T-helper 1 cell treated with Interleukin-12 subunit alpha and Interleukin-12 subunit beta and Interleukin-4 antibody, amounts not matched to agents 30 μg/mL and 1 μg/mL, for 36 hours (primary cell): ENCODE measurements at regions not wholly inside any gene's neighbourhood (a gene's known extent, or its start where the extent isn't known, plus 50 kb on each side); places are given as distances from the start of the nearest gene placed in this dataset.
A peak's percentile ranks its signal among the peaks of the same experiment; 100 is the strongest.

ENCODE experiments used
- H3K27ac Mint-ChIP-seq: one replicate; pipeline ENCODE4 v1.8.0; 2021; ENCODE audit warnings: mild to moderate bottlenecking, mixed read lengths
- H3K27me3 Mint-ChIP-seq: one replicate; pipeline ENCODE4 v1.8.0; 2021; ENCODE audit warnings: low read depth, mixed read lengths
- H3K36me3 Mint-ChIP-seq: one replicate; pipeline ENCODE4 v1.8.0; 2021; ENCODE audit warnings: low read depth, mixed read lengths
- H3K4me1 Mint-ChIP-seq: one replicate; pipeline ENCODE4 v1.8.0; 2021; ENCODE audit warnings: low read depth, mixed read lengths
- H3K4me3 Mint-ChIP-seq: one replicate; pipeline ENCODE4 v1.8.0; 2021; ENCODE audit warnings: mild to moderate bottlenecking, moderate library complexity, mixed read lengths
- H3K9me3 Mint-ChIP-seq: one replicate; pipeline ENCODE4 v1.8.0; 2021; ENCODE audit warnings: mixed read lengths

- no peaks in the 10 kb centered on the region for H3K4me1 Mint-ChIP-seq
- H3K27me3 Mint-ChIP-seq: peaks cover 28% of the 10 kb centered on the region
- no peak overlapping the region for H3K27ac Mint-ChIP-seq
- H3K36me3 Mint-ChIP-seq: peaks cover 2% of the 10 kb centered on the region
- H3K9me3 Mint-ChIP-seq: no peaks in the 10 kb centered on the region
- no peak overlapping the region for H3K4me3 Mint-ChIP-seq
Measured at GRCh38 chrX:120021927-120022326, 55.6 kb downstream of the RHOXF2B start.

DNA sequence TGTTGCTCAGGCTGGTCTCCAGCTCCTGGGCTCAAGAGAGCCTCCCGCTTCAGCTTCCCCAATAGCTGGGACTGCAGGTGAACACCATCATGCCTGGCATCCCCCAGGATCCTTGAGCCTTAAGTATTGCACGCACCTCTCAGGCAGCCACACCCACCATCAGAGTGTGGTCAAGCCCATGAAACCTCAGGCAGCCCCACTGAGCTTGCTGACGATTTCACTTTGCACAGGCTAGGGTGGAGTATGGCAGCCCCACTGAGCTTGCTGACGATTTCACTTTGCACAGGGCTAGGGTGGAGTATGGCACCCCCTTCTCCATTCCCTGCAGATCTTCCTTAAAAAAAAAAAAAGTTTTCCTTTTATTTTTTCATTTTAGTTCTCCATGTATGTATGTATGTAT is 57.2 kb downstream of the RHOXF2B start:
- H3K9me3 Mint-ChIP-seq: no peaks in the 10 kb centered on the region
- no peak overlapping the region for H3K27ac Mint-ChIP-seq
- peaks cover 2% of the 10 kb centered on the region for H3K36me3 Mint-ChIP-seq
- peaks cover 40% of the 10 kb centered on the region for H3K27me3 Mint-ChIP-seq
- H3K4me3 Mint-ChIP-seq: no peak overlapping the region
- peaks cover 2% of the 10 kb centered on the region for H3K4me1 Mint-ChIP-seq

- Mint-ChIP-seq H3K4me1 (peaks cover 7% of the 10 kb centered on the region), H3K4me3 (peak overlapping the region; percentile 50), H3K9me3 (no peaks in the 10 kb centered on the region), H3K36me3 (peaks cover 2% of the 10 kb centered on the region), H3K27ac (no peak overlapping the region), H3K27me3 (peaks cover 62% of the 10 kb centered on the region)
Measured at GRCh38 chrX:120016068-120016441, 61.4 kb downstream of the RHOXF2B start.

DNA sequence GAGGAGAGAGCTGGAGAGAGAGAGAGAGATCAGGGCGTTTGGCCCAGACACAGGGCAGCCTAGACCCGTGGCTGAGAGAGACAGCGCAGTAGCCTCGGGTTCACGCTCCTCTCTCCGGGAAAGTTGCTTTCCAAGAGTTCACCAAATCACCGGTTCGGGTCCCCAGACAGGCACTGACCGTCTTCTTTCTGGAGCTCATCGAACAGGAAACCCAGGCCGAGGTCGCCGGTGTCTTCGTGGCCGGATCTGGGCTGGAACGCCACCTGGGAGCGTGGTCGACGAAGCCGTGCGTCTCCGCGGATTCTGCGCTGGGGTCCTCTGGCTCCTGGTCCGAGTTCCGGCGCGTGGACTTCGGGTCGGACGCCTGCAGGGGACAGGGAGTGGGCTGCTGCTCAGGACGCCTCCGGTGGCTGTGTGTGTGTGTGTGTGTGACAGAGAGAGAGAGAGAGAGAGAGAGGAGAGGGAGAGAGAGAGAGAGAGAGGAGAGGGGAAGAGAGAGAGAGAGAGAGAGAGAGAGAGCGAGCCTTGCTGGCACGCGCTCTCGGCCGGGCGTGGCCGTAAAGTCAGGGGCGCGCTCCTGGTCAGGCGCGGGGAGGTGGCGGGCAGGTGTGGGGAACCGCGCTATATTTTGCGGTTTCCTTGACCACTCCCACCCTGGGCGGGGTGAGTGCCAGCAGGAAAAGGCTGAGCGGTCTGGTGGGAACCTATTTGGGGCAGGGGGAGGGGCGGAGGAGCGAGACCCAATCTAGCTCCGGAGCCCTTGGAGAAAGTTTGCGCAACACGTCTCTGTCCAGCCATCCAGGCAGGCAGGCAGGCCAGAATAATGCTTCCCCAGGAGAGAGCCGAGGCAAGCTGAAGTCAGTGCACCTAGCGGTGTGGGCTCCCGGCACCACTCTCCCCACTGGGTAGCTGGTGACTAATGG is 62.1 kb downstream of the RHOXF2B start:
- peak overlapping the region; percentile 59 for H3K27ac Mint-ChIP-seq
- peaks cover 66% of the 10 kb centered on the region for H3K27me3 Mint-ChIP-seq

GRCh38 chrX:120014354-120015130 is 62.9 kb downstream of the RHOXF2B start:
- Mint-ChIP-seq H3K27ac (no peak overlapping the region), H3K36me3 (peaks cover 2% of the 10 kb centered on the region), H3K27me3 (peaks cover 75% of the 10 kb centered on the region), H3K9me3 (no peaks in the 10 kb centered on the region), H3K4me3 (no peak overlapping the region), H3K4me1 (peaks cover 7% of the 10 kb centered on the region)

More for the DNA sequence above, 62.1 kb downstream of the RHOXF2B start:
- peak overlapping the region; percentile 50 for H3K4me3 Mint-ChIP-seq
- H3K4me1 Mint-ChIP-seq: peaks cover 7% of the 10 kb centered on the region
- H3K9me3 Mint-ChIP-seq: no peaks in the 10 kb centered on the region
- H3K36me3 Mint-ChIP-seq: peaks cover 2% of the 10 kb centered on the region

GRCh38 chrX:120001787-120002186 is 58.2 kb upstream of the NKAP start:
- peaks cover 48% of the 10 kb centered on the region for H3K27me3 Mint-ChIP-seq
- H3K27ac Mint-ChIP-seq: no peak overlapping the region
- H3K4me3 Mint-ChIP-seq: no peak overlapping the region
- peaks cover 1% of the 10 kb centered on the region for H3K4me1 Mint-ChIP-seq
- H3K36me3 Mint-ChIP-seq: no peaks in the 10 kb centered on the region
- no peaks in the 10 kb centered on the region for H3K9me3 Mint-ChIP-seq

DNA sequence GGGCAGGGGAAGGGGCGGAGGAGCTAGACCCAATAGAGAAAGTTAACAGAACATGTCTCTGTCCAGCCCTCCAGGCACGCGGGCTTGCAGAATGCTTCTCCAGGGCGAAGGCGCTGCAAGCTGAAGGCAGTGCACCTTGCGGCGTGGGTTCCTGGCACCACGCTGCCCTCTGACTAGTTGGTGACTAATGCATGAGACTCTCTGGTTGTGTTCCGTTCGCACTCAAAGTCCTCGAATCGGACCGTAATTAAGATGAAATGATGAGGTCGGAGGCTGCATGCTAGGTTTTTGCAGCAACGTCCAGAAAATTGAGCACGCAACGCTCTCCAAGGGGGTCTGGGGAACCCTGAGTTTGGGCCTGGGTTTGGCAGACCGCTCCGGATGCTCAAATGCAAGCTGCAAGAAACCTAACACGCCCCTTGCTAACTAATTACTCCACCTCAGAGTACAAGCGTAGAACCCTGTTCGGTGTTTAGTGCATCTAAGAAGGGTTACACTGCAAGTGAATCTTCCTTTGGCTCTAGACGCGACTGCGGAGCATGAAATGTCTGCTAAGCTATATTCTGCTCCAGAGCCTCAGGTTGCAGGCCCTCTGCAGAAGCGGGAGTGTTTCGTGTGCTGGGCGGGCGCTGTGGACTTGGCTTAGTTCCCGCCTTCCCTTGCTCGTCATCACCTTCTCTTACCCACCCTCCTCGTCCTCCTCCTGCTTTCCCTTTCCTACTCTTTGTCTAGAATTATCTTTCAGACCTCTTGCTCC is 57.1 kb upstream of the NKAP start:
- no peaks in the 10 kb centered on the region for H3K36me3 Mint-ChIP-seq
- H3K4me1 Mint-ChIP-seq: peaks cover 1% of the 10 kb centered on the region
- H3K9me3 Mint-ChIP-seq: no peaks in the 10 kb centered on the region
- H3K27me3 Mint-ChIP-seq: peaks cover 59% of the 10 kb centered on the region
- H3K27ac Mint-ChIP-seq: no peak overlapping the region
- H3K4me3 Mint-ChIP-seq: no peak overlapping the region

- Mint-ChIP-seq H3K27me3 (peaks cover 74% of the 10 kb centered on the region), H3K4me3 (no peak overlapping the region), H3K4me1 (peaks cover 1% of the 10 kb centered on the region), H3K36me3 (no peaks in the 10 kb centered on the region), H3K27ac (no peak overlapping the region), H3K9me3 (no peaks in the 10 kb centered on the region)
Measured at GRCh38 chrX:119999087-119999634, 55.6 kb upstream of the NKAP start.

DNA sequence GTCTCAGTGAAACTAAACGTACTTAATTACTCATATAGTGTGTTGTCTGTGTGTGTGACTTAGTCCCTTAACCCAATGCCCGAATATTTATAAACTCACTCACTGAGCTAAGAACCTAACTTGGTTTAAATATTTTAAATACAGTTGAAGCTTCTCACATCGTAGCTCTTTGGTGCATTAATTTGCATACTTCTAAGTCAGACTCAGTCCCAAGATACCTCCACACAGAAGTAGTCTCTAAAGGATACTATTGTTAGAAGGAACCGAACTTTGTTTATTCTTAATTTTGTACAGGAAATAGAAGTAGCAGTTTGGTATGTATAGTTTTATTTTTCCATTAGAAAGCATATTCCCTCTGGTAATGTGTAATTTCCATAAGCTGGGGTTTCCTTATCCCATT is 54.0 kb upstream of the NKAP start:
- H3K27me3 Mint-ChIP-seq: peaks cover 87% of the 10 kb centered on the region
- no peaks in the 10 kb centered on the region for H3K36me3 Mint-ChIP-seq
- no peak overlapping the region for H3K27ac Mint-ChIP-seq
- H3K4me3 Mint-ChIP-seq: no peak overlapping the region
- no peaks in the 10 kb centered on the region for H3K9me3 Mint-ChIP-seq
- peaks cover 1% of the 10 kb centered on the region for H3K4me1 Mint-ChIP-seq

DNA sequence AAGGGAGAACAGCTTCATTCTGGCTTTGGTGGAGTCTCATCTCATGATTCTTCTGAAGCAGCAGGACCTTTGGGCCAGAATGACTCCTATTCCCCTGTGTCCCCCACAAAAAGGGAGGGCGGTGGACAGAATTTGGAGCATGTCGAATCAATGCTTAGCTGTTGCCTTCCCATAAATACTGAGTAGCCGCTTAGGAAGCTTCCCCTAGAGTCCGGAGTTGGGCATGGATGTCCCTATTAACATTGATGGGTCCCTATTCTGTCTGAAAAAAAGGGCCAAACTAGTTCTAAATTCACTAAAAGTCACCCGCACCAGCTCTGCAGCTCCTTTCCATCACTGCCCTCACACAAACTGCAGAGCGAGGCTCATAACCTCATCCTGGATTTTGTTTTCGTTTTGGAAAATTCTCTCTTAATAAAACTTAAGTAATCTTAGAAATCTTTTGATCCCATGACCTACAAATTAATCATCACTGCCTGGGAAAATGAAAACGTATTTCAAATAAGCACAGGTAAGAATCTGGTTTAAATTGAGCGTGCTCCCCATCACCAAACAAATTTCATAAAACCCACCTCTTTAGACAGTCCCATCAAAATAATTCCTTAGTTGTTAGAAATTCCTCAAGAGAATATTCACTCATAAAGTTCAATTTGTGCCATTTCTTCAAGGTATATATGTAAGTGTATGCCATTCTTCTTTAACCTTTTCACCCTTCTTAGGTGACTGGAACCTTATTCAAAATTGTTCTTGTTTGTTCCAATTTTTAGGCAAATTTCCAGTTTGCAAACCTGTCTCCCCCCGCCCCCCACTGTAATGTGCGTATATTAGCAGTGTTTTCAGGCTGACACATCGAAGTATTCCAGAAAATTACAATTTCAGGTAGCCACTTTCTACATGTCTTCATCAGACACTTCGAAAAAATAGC is 53.3 kb upstream of the NKAP start:
- no peaks in the 10 kb centered on the region for H3K9me3 Mint-ChIP-seq
- no peaks in the 10 kb centered on the region for H3K36me3 Mint-ChIP-seq
- no peak overlapping the region for H3K4me3 Mint-ChIP-seq
- peaks cover 1% of the 10 kb centered on the region for H3K4me1 Mint-ChIP-seq
- peaks cover 85% of the 10 kb centered on the region for H3K27me3 Mint-ChIP-seq
- H3K27ac Mint-ChIP-seq: no peak overlapping the region

DNA sequence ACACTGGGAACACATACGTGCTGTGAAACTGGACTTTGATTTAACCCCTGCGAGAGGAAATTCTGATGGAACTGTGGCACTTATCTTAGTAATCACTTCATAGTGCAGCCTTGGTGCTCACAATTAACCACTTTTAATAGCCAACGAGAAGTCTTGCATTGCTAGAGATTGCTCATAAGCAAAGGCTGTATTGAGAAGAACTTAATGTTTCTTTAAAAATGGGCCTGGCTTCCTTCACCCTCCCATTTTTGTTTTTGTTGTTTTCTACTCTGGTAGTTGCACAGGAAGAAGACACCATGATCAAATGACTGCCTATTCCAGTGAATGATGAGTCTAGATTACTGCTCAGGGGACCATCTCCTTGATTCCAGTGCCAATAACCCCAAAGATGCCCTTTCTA is 52.5 kb upstream of the NKAP start:
- Mint-ChIP-seq H3K4me3 (no peak overlapping the region), H3K4me1 (peaks cover under 1% of the 10 kb centered on the region), H3K36me3 (no peaks in the 10 kb centered on the region), H3K27me3 (peaks cover 83% of the 10 kb centered on the region), H3K27ac (no peak overlapping the region), H3K9me3 (no peaks in the 10 kb centered on the region)
